GM18951 (cell line): ENCODE measurements at regions not wholly inside any gene's neighbourhood (a gene's known extent, or its start where the extent isn't known, plus 50 kb on each side); places are given as distances from the start of the nearest gene placed in this dataset.
A peak's percentile ranks its signal among the peaks of the same experiment; 100 is the strongest.

Source experiments
- POLR2A ChIP-seq: IDR thresholded peaks from 4 replicates; pipeline ENCODE4 v1.6.1; 2011; ENCODE audit warnings: mild to moderate bottlenecking; ENCODE audit not compliant: insufficient read length, insufficient read depth; ENCODE audit errors: extremely low read depth
- in situ Hi-C: fragments of 300-500 bp; cut with MboI; formaldehyde crosslinking; loops from one replicate; pipeline ENCODE4 v1.12.0; 2022; ENCODE audit warnings: low sequenced_read_pairs, mixed read lengths, inconsistent platforms; ENCODE audit not compliant: unreplicated experiment

- in situ Hi-C loops: no loop called here
- TF ChIP-seq POLR2A: no peak
Measured at GRCh38 chr1:244952280-244952933, 88.1 kb upstream of the HNRNPU start.

- TF ChIP-seq POLR2A: no peak
- in situ Hi-C loops: no loop called here
Measured at GRCh38 chr1:244948416-244948815, 84.1 kb upstream of the HNRNPU start.

DNA sequence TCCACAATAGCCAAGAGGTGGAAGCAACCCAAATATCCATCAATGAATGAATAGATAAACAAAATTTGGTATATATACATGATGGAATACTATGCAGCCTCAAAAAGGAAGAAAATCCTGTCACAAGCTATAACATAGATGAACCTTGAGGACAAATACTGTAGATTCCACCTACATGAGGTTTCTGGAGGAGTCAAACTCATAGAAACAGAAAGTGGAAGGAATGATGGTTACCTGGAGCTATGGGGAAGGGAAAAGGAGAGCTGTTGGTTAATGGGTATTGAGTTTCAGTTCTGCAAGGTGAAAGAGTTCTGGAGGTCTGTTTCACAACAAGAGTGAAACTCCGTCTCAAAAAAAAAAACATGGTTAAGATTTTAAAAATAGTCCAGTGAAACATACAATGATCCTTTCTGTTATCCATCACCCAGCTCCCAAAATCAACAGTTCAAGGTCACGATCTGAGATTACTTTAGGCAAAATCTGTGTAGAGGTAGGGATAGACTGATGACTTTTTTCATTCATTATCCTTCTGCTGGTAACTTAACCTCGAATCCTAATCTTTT is 80.8 kb upstream of the HNRNPU start:
- no peak for TF ChIP-seq POLR2A
- in situ Hi-C loops: no loop called here

GRCh38 chr1:244941121-244941520 is 76.8 kb upstream of the HNRNPU start:
- TF ChIP-seq POLR2A: peak; percentile 18
- in situ Hi-C loops: no loop called here

GRCh38 chr1:244937099-244937498 is 72.8 kb upstream of the HNRNPU start:
- no peak for TF ChIP-seq POLR2A
- in situ Hi-C loops: no loop called here

GRCh38 chr1:244920911-244921761 is 56.8 kb upstream of the HNRNPU start:
- in situ Hi-C loops: no loop called here
- no peak for TF ChIP-seq POLR2A

- in situ Hi-C loops: no loop called here
- TF ChIP-seq POLR2A: no peak
Measured at GRCh38 chr1:244919320-244920282, 55.3 kb upstream of the HNRNPU start.

GRCh38 chr1:244918421-244919319 is 54.3 kb upstream of the HNRNPU start:
- TF ChIP-seq POLR2A: peak; percentile 70
- in situ Hi-C loops: no loop called here

DNA sequence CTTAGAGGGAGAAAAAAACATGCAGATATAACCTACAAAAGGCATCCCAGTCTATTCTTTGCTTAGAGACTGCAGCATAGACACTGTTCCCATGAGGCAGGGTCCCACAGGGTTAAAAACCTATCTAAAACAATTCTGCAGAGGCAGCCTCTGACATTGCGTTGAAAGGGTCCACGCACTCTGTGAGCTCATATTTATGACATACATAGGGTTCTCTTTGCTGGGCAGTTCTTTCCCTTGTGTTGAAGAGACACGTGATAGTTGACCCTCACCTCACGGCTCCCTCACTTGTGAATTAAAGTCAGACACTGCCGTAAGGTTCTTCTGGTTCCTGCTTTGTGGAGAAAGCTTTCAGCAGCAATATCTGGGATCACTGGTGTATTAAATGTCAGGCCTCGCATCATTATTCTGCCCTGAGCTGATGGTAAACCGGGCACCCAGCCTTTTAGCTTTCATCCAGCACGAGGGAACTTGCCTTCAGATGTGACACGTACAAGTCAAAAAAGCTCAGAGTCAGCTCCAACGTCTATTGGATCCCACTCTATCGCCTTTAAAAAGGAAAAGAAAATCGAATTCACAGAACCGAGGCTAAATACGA is 52.8 kb upstream of the HNRNPU start:
- in situ Hi-C loops: no loop called here
- no peak for TF ChIP-seq POLR2A

DNA sequence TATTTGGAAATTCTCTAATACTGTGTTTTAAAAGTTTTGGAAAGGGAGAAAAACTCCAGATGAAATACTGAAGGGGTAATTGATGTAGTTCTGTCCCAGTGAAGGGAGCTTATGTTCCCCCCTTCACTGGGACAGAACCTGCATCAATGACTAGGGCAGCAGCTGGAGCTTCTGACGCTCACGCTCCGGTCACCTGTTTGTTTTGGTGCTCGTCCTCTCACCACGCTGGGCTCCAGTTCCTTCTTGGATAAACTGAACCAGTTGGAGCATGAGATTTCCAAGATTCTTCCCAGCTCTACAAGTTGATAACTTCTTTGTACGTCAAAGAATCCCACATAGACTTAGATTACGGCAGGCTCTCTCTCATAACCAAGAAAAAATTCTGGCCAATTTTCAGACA is 51.4 kb upstream of the HNRNPU start:
- in situ Hi-C loops: no loop called here
- TF ChIP-seq POLR2A: no peak

DNA sequence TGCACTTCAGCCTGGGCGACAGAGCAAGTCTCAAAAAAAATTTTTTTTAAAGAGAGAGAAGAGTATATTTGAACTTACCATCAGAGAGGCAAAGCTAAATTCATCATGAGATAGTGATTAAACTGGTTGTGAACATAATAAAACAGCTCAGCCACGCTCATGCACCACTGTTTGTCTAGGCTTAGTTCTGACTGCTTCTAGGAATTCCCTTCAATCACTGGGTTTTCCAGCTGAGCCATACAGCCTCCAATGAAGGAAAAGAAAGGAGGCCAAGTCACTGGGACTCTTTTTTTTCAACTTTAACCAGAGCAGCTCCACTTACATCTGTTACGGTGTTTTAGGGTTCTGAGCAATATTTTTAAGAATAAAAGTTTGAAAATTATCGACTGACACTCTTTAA is 50.4 kb upstream of the HNRNPU start:
- no peak for TF ChIP-seq POLR2A
- in situ Hi-C loops: no loop called here
